Upper lobe of right lung (tissue), 1 donor: ENCODE measurements at regions not wholly inside any gene's neighbourhood (a gene's known extent, or its start where the extent isn't known, plus 50 kb on each side); places are given as distances from the start of the nearest gene placed in this dataset.

ENCODE experiments used
- ATAC-seq: fragments of 200-7000 bp; cut with Tn5 transposase; one replicate; pipeline ENCODE4 v1.9.1; 2020; ENCODE audit warnings: mild to moderate bottlenecking, moderate library complexity
- DNase-seq: peaks from one replicate; pipeline ENCODE4 v3.0.0-alpha.2; 2020
- H3K27ac ChIP-seq: fragments of 200-600 bp; one replicate; pipeline ENCODE4 v1.8.0; 2022
- H3K27me3 ChIP-seq: fragments of 200-600 bp; one replicate; pipeline ENCODE4 v1.8.0; 2022; ENCODE audit warnings: mild to moderate bottlenecking
- H3K36me3 ChIP-seq: fragments of 200-600 bp; one replicate; pipeline ENCODE4 v1.8.0; 2022
- H3K4me1 ChIP-seq: fragments of 200-600 bp; one replicate; pipeline ENCODE4 v1.8.0; 2022
- H3K4me3 ChIP-seq: fragments of 200-600 bp; one replicate; pipeline ENCODE4 v1.8.0; 2022; ENCODE audit warnings: mild to moderate bottlenecking
- H3K9me3 ChIP-seq: fragments of 200-600 bp; one replicate; pipeline ENCODE4 v1.8.0; 2022
- intact Hi-C: fragments of 100-400 bp; cut with DNase I; formaldehyde crosslinking; loops from one replicate; pipeline ENCODE4 v1.11.0; 2022
- TF ChIP-seq, protein P1 (sequence below): fragments of 200-600 bp; IDR thresholded peaks from one replicate; pipeline ENCODE4 v1.8.0; 2022; ENCODE audit warnings: antibody characterized with exemption
- donor health status: DM: no; HTN: yes; CAD: no; lungs with severe emphysema.

DNA sequence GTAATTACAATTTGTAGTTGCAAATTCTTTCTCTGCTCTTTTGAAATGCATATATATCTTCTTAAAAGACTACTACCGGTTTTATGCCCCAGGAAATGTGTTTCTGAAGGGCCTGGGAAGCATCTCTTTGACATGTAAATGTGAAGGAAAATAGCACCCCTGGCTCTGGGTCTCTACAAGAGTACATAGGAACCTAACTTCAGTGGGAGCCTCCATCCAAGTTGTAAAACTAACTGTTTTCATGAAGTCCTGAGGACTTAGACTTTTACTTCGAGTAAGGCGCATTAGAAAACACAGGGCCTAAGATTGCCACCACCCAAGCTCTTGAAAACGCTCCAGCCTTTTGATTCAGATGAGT is 99.4 kb downstream of the CBLN2 start:
- TF ChIP-seq, protein P1, sequence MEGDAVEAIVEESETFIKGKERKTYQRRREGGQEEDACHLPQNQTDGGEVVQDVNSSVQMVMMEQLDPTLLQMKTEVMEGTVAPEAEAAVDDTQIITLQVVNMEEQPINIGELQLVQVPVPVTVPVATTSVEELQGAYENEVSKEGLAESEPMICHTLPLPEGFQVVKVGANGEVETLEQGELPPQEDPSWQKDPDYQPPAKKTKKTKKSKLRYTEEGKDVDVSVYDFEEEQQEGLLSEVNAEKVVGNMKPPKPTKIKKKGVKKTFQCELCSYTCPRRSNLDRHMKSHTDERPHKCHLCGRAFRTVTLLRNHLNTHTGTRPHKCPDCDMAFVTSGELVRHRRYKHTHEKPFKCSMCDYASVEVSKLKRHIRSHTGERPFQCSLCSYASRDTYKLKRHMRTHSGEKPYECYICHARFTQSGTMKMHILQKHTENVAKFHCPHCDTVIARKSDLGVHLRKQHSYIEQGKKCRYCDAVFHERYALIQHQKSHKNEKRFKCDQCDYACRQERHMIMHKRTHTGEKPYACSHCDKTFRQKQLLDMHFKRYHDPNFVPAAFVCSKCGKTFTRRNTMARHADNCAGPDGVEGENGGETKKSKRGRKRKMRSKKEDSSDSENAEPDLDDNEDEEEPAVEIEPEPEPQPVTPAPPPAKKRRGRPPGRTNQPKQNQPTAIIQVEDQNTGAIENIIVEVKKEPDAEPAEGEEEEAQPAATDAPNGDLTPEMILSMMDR: no peak
- DNase-seq: no peak

DNA sequence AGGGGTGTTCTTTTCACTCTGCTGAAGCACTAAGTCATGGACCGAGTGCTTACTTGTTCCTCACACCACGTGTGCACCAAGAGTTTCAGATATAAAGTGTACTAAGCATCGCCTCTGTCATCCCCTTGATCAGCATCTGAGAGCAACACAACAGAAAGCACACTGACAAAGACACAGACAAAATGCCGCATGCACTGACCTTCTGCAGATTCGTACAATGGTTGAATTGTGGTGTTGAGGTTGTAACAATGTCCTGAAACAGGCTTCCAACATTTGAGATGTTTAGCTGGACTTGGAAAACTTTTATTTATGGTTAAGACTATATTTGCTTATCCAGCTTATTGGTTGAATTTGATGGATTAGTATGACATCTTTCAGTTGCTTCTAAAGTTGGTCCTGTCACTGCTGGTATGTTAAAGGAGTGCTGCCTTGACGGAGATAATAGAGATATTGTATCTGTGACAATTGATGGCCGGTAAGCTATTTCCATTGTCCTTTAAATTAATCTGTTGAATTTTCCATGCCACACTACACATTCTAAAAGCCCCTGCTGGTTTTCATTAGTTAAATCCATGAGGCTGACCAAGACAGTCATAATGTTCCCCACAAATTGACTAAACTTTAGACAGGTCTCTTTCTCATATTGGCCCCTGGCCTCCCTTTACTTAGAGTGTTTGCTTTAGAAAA is 99.9 kb downstream of the CBLN2 start:
- Histone ChIP-seq H3K27me3 (no peaks in the 10 kb centered on the region), H3K27ac (no peak overlapping the region), H3K4me1 (no peaks in the 10 kb centered on the region), H3K36me3 (no peaks in the 10 kb centered on the region), H3K9me3 (no peaks in the 10 kb centered on the region), H3K4me3 (no peak overlapping the region)
- ATAC-seq (no peak), DNase-seq (no peak)
- intact Hi-C loops: no loop called here
- TF ChIP-seq, protein P1: no peak

More for the DNA sequence above, 99.4 kb downstream of the CBLN2 start:
- Histone ChIP-seq H3K4me1 (no peaks in the 10 kb centered on the region), H3K27me3 (no peaks in the 10 kb centered on the region), H3K9me3 (no peaks in the 10 kb centered on the region), H3K27ac (no peak overlapping the region), H3K36me3 (no peaks in the 10 kb centered on the region), H3K4me3 (no peak overlapping the region)
- intact Hi-C loops: no loop called here
- no peak for ATAC-seq

DNA sequence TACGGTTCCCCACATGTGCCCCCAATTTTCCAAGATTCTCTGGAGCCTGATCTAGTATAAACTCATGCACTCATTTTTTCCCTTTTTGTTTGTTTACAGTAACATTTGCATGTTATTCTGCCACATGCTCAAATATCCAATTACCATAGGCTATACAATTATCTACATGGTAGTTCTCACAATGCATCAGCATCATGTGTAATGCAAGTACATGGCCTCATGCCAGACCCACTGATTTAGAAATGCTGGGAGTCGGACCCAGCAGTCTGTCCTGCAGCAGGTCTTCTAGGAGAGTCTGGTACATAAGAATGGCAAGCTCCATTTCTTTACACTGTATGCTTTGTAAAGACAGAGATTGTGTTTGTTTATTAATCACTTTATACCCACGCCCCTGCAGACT is 107.7 kb downstream of the CBLN2 start:
- H3K27ac ChIP-seq: no peak overlapping the region
- ATAC-seq: no peak
- H3K27me3 ChIP-seq: no peaks in the 10 kb centered on the region
- no peak for DNase-seq
- intact Hi-C loops: no loop called here
- TF ChIP-seq, protein P1: no peak
- H3K4me1 ChIP-seq: no peaks in the 10 kb centered on the region
- H3K9me3 ChIP-seq: no peaks in the 10 kb centered on the region
- no peak overlapping the region for H3K4me3 ChIP-seq
- H3K36me3 ChIP-seq: no peaks in the 10 kb centered on the region

- Histone ChIP-seq H3K36me3 (no peaks in the 10 kb centered on the region), H3K27ac (no peak overlapping the region), H3K27me3 (no peaks in the 10 kb centered on the region), H3K9me3 (no peaks in the 10 kb centered on the region), H3K4me3 (no peak overlapping the region), H3K4me1 (no peaks in the 10 kb centered on the region)
- DNase-seq (no peak), ATAC-seq (no peak)
- TF ChIP-seq, protein P1: no peak
- intact Hi-C loops: no loop called here
These were observed 110.4 kb downstream of the CBLN2 start for GRCh38 chr18:72433756-72434155.

GRCh38 chr18:72427721-72428120 is 116.4 kb downstream of the CBLN2 start:
- H3K4me1 ChIP-seq: no peaks in the 10 kb centered on the region
- intact Hi-C loops: no loop called here
- DNase-seq (no peak), ATAC-seq (no peak)
- H3K27me3 ChIP-seq: no peaks in the 10 kb centered on the region
- H3K9me3 ChIP-seq: no peaks in the 10 kb centered on the region
- no peaks in the 10 kb centered on the region for H3K36me3 ChIP-seq
- H3K4me3 ChIP-seq: no peak overlapping the region
- H3K27ac ChIP-seq: no peak overlapping the region
- TF ChIP-seq, protein P1: no peak

DNA sequence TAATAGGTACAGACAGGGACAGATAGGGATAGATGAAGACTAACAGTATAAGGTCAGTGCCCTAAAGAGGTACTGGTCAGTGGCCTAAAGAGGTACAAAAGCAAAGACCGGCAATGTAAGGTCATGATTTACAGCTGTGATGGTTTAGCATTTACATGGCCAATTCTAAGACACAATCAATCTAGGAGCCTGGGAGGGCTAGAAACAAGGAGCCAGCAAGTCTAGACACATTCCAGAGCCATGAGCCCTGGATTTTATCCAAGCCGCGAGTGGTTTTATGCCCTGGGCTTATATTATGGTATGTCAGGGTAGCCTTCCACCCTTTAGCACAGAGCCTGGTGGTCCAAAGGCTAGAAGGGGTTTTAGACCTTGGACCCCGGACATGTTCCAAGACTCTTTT is 124.2 kb downstream of the CBLN2 start:
- Histone ChIP-seq H3K4me3 (no peak overlapping the region), H3K27ac (no peak overlapping the region), H3K9me3 (no peaks in the 10 kb centered on the region), H3K4me1 (no peaks in the 10 kb centered on the region), H3K27me3 (no peaks in the 10 kb centered on the region), H3K36me3 (no peaks in the 10 kb centered on the region)
- intact Hi-C loops: no loop called here
- ATAC-seq (no peak), DNase-seq (no peak)
- TF ChIP-seq, protein P1: no peak
